DMS 273 (cell line): ENCODE measurements at regions not wholly inside any gene's neighbourhood (a gene's known extent, or its start where the extent isn't known, plus 50 kb on each side); places are given as distances from the start of the nearest gene placed in this dataset.

Source experiments
- DNase-seq: peaks from one replicate; lab custom pipeline; 2025; ENCODE audit not compliant: unreplicated experiment; lab: John Stamatoyannopoulos, UW

DNA sequence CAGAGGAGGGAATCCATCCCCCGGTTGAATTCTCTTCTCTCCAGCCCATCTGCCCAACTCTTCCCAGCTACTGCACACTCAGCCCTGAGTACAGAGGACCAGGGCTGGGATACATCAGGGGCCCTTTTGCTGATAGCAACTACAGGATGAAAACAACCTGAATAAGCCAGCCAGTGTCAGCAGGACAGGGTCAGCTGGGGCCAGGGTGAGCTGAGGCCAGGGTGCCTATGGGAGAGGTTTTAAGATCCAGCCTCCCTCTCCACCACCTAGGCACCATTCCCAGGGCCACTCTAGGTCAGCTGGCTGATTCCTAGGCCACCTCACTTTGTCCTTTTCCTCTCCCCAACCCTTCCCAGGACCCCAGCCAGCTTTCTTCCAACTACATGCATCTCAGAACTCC is 83.8 kb downstream of the MRPL46 start:
- no peak for DNase-seq

DNA sequence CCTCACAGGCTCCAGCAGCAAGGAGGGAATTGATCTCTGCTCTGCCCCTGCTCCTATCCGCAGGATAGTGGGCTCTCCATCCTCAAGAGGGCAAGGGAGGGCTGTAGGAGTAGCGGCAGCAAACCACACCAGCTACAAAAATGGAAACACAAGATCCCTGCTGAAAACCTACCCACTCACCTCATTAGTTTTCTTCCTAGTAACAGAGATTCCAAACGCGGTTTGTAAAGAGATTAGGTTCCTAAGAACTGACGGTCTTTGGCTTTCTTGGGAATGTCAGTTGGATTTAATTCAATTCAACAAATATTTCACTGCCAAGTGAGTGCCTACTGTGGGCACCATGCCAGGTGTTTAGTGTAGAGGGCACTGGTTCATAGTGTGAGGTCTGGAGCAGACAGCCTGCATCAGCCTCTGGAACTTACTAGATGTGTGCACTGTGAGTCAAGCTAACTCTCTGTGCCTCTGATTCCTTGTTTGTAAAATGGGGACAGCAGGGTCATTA is 84.7 kb downstream of the MRPL46 start:
- peak; percentile 38 for DNase-seq

DNA sequence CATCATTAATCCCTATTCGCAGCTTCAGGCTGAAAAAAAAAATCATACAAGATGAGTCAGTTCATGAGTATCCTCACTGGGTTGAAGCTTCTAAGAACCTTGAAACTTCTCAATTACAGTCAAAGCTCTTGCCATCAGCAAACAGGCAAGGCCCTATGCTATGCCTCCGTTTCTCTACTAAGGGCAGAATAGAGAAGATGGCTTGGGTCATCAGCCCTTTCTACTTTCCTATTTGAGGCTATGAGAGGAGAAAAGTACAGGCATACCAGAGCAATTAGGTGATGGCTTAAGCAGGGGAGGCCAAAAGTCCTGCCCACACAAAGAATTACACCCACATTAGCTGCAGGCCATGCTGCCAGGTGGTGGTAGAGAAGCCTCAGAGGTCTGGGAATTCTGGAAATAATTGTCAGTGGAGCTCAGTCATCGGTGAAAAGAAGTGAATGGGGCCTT is 89.0 kb downstream of the MRPL46 start:
- no peak for DNase-seq

DNA sequence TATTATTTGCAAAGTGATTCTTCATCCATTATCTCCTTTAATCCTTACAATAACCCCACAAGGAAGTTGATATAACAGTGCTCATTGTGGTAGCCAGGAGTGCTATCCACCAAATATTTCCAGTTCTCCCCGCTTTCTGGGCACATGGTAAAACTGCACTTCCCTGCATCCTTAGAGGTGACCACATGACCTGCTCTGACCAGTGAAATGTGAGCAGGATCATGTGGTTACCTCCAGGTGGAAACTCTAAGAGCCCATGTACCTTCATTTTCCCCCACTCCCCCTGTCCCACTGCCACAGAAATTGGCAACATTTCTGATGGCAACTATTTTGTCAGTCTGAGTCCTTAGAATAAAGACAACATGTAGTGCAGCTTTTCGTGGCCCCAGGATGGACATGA is 89.7 kb downstream of the MRPL46 start:
- no peak for DNase-seq

DNA sequence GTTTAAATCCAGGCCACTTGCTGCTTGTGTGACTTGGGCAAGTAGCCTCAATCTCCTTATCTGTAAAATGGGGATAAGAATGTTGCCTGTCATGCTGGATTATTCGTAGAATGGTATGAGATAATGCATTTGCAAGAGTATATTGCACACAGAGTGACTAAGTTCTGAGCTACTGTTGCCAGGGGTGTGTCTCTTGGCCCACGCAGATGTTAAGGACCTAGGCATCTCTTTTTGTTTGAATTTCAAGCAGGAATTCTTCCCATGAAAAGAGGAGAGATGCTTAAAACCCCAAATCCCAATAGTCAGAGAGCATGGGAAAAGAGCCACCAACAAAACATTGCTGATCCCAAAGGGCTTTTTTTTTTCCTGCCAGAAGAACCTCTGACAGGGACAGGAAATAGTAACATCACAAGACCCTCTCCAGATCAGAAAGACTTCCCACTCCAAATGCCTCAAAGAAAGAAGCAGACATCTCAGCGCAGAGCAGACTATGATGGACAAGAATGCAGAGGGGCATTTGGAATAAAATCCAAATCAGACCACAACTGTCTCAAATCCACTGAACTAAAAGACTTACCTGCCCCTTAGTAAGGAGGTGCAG is 90.5 kb downstream of the MRPL46 start:
- no peak for DNase-seq

DNA sequence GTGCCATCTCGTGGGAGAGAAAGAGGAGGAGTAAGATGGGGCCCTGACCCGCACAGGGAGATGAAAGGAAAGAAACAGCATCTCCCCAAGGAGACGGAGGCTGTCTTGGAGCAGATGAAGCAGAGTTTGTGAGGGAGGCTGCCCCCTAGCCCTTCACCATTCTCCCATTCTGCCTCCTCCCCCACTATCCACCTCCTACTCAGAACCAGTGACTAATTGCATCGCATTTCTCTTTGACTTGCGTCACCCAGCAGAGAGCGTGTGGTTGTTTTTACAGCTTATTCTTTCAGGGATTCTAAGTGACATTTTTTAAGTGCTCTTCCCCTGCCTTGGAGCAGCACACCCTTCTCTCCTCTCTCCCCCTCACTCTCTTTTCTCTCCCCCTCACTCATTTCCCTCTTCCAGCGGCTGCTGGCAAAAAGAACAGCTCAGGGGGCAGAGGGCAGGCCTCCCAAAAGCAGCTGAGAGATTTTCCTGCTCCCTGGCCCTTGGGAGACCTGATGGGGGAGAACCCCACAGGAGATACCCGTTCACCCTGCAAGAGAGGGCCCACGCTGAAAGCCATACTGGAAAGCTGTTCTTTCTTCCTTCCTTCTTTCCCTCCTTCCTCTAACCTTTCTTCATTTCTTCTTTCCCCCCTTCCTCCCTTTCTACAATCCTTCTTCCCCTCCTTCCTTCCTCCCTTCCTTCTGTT is 91.8 kb downstream of the MRPL46 start:
- no peak for DNase-seq

DNA sequence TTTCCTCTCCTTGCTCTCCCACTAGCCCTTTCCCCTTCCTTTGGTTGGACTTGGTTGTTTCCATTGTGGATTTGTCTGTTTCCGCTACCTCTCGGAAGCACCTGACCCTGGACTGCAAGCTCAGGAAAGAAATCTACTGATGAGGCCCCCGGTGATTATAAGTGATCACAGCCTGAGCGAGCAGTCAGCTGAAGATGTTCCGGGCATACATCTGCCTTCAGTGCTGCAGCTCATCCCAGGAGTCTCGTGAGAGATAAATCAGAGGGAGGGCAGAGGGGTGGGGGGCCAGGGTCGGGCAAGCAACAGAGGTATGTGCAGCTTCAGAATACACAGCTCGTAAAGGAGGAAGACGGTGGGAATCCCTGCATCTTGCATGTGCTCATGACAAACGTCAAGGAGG is 102.1 kb downstream of the MRPL46 start:
- no peak for DNase-seq

DNA sequence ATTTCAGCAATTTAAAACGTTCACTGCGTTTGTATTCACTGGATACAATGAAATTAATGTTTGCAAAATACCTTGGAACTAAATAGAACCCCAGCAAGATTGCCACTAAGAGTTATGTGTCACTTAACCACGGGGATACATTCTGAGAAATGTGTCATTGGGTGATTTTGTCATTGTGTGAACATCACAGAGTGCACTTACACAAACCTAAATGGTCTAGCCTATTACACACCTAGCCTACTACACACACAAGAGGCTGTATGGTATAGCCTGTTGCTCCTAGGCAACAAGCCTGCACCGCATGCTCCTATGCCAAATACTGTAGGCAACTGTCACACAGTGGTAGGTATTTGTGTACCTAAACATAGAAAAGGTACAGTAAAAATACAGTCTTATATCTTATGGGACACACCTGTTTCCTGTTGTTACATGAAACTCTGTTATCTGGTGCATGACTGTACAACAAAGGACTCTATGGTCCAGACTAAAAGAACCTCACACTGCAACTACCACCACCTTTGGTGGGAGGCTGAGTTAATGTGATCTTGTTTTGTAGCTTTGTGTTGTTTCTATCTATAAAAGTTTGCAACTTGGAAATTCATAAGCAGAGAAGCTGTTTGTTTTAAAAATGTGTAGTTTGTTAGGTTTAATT is 92.2 kb upstream of the NTRK3 start:
- no peak for DNase-seq

DNA sequence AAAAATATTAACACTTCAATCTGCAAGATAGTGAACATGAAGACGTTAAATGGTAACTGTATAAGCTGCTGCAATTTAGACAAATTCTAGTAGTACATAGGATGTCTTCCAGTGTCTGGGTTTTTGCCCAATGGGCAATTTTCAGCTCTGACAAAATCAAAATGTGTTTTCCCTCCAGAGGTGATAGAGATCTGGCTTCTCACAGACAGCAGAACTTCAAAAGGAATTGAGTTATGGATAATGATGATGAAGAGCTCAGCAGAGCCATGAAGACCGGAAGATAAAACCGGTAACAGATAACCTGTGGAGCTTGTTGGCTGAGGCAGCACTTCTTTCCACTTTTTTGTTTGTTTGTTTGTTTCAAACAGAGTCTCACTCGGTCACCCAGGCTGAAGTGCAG is 89.4 kb upstream of the NTRK3 start:
- no peak for DNase-seq

DNA sequence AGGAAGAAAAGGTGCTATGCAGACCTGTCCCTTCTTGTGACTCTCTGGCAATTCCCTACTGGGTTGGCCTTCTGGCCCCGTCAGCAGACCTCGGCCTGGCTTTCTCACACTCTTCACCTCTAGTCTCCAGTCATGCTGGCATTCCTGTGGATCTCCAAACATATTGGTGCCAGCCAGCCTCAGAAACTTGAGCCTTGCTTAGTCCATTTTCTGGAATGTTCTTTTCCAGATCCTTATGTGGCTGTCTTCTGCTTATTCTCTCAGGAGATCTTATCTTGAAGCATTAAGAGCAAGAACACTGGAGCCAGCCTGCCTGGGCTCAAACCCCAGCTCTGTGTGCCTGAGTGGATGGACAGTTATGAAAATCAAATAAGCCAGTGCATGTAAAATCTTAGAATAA is 88.2 kb upstream of the NTRK3 start:
- no peak for DNase-seq

DNA sequence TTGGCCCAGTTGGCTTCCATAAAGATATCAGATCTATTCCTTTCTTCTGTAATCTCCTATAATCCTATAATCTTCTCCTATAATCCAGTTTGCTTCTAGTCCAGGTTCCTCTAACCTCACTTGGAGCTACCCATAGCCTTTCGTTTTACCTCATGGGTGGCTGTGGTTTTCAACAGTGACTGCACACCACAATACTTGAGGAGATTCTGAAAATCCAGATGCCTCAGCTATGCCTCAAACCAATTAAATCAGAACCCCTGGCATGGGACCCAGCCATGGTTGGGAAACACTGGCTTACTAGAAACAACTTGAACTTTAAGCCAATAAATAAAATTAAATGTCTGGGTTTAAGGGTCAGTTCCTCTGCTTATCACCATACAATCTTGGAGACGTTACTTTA is 86.1 kb upstream of the NTRK3 start:
- no peak for DNase-seq

DNA sequence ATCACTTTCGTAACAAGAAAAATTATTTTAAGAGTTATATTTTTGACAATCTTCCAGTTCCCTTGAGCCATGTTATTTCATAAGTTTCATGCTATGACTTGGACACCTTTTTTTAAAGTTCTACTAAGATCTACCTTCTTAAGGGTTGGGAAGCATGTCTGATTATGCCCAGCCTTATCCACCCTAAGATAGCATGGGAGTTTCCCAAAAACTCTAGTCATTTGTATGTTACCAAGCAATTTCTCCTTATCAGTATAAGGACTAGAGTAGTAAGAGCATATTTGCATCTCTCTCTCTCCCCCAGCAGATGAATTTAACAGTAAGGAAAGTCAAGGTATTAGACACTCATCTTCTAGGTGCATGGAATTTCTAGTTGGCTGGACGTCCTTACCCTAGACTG is 85.1 kb upstream of the NTRK3 start:
- no peak for DNase-seq

DNA sequence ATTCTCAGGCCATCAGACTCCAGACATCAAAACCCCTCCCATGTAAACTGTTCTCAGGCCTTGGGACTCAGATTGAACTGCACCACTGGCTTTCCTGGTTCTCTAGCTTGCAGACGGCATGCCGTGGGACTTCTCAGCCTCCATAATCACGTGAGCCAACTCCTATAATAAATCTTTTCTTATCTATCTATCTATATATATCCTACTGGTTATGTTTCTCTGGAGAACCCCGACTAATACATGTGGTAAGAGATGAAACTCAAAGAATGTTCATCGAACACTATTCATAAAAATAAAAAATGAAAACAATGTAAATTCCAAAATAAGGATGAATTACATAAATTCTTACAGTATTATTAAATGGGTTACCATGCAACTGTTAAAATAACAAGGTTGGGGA is 84.5 kb upstream of the NTRK3 start:
- DNase-seq = no peak

DNA sequence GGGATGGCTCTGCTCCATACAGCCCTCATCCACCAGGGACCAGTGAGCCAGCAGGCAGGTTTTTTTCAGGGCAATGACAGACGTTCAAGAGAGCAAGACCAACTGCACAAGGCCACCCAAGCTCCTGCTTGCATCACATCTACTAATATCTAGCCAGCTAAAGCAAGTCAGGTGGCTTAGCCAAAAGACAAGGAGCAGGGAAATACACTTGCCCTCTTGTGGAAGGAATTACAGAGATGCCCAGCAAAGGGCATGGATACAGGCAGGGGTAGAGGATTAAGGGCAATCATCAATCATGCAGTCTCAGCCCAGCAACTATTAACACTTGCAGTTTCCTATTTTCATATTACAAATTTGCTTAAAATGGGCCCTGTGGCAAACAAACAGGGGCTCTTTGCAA is 81.5 kb upstream of the NTRK3 start:
- peak; percentile 10 for DNase-seq

DNA sequence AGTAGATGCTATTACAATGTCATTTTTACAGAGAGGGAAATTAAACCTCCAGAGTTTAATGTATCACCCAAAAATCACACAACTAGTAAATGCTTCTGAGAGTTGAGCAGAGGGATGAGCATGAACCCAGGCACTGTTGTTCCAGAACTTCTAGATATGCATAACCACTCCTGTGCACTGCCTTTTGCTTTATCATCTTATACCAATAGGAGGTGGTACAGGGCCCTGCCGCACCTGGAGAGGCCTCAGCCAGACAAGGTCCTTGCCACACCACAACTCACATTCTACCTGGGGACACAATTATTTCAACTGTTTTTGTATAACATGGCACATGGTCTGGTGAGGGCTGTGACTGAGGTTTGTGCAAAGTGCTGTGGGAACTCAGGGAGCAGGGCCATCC is 78.5 kb upstream of the NTRK3 start:
- DNase-seq = no peak

DNA sequence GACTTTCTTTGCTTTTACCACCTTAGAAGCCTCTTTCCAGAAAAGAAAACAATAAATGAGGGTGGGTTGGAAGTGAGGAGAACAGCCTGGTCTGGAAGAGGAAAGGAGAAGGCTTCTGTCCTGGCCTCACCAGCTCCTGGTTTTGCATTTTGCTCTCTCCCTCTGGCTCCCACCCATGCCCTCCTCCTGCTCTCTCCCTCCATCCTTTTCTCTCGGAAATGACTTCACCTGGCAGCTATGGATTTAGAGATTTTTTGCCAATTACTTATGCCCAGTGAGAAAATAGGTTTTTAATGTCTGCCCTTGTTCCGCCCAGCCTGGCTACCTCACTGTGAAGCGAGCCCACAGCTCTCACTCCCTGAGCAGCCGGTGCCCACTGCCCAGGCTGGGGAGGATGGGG is 77.9 kb upstream of the NTRK3 start:
- DNase-seq = no peak

DNA sequence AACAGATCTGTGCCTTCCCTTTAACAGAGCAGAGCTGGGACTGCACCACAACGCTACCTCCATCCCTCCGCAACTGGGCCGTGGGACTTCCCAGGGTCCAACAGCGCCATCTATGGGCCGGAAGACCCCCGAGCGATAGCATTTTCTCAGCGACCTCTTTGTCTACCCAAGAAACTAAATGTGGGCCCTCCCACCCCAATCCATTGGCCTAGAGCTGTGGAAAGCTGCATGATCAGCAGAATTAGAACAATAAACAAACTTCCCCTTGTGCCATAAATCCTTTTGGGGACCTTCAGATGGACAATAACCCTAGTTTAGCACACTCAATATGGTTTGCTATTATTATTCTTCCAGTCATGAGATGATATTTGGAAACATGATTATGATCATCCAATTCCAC is 74.8 kb upstream of the NTRK3 start:
- peak; percentile 86 for DNase-seq

DNA sequence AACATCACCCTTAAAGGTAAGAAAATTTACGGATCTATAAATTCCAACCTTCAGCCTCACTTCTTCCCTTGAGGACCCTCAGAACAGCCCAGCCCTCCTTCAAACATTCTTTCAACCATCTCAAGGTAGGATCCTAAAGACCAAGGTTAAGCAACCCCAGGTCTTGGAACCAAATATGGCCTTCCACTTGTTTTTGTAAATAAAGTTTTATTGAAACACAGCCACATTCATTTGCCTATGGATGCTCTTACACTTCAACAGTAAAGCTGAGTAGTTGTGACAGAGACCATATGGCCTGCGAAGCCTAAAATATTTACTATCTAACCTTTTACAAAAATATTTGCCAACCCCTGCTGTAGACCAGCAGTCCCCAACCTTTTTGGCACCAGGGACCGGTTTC is 70.4 kb upstream of the NTRK3 start:
- no peak for DNase-seq

DNA sequence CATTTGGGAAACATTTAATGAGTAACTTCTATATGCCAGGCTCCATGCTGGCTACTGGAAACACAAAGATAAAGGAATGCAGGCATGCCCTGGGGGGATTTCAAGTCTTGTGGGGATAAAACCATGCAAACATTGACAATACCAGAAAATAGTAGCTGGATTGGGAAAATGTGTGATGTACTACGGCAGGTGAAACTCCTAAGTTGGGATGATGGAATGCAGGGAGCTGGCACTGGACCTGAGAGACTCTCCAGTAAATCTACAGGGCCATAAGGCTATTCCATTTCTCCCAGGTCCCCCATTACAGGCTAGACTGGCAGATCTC is 68.2 kb upstream of the NTRK3 start:
- no peak for DNase-seq

DNA sequence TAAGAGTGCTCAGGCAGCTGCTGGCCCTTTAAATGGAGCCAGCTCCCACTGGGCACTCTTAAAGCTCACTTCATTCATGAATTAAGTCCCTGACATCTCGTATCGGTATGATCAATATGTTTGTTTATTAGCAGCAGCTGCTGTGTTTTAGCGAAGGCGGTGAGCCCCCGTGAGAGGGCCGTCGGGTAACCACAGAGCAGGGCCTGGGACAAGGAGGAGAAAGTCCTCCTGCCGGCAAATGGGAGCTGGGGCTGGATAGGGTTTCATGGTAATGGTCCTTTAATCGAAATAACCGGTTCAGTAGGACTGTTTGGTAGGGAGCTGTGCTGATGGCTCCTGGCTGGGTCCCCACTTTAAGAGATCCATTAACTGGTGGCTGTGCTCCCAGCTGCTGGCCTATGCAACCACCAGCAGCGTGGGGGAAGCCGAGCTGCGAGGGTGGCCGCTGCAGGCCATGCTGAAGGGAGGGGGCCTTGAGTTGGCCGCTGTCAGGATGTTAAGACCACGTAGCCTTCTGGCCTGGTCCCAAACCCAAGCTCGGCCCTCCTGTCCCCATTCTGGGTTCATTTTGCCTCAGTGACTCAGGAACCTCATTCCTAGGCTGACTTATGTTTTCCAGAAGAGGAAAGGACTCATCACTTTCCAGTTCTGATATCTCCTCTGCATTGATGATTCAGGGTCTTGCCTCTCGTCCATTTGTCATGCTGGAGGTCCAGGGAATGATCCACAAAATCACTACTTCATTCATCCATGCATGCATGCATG is 67.6 kb upstream of the NTRK3 start:
- DNase-seq = no peak

DNA sequence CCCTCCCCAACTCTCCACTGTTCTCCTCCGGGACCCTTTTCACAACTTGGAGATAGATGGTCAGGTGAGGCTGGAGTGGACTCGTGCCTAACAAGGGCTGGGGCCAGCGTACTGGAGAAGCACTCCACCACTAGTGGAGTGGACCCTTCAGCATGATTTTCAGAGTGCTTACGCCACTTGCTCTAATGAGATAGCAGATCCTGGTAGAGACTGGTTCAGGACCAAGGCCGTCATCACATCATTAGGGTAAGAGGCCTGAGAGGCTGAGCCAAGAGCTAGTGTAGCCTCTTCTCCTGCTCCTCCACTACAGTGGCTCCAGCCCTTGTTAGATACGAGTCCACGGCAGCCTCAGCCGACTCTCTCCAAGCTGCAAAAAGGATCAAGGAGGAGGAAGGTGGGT is 66.9 kb upstream of the NTRK3 start:
- DNase-seq = no peak

DNA sequence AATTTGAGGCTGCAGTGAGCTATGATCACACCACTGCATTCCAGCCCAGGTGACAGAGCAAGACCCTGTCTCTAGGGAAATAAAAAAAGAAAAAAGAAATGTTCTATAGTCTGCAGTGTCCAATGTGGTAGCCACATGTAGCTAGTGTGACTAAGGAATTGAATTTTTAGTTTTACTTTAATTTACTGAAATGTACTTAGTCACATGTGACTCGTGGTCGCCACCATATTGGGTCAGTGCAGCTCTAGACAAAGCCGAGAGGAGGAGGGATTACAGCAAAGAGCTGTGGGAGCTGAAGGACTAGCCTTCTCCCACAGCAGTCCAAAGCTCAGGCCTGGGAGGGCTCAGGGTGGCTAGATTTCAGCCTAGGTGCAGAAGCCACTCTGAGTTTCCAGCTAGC is 65.9 kb upstream of the NTRK3 start:
- no peak for DNase-seq
